Esophagus mucosa (tissue), 1 donor: ENCODE measurements at regions not wholly inside any gene's neighbourhood (a gene's known extent, or its start where the extent isn't known, plus 50 kb on each side); places are given as distances from the start of the nearest gene placed in this dataset.

Source experiments
- ATAC-seq: fragments of 200-7000 bp; cut with Tn5 transposase; one replicate; pipeline ENCODE4 v1.9.1; 2020
- donor health status: DM: yes; HTN: yes; CAD: no.

DNA sequence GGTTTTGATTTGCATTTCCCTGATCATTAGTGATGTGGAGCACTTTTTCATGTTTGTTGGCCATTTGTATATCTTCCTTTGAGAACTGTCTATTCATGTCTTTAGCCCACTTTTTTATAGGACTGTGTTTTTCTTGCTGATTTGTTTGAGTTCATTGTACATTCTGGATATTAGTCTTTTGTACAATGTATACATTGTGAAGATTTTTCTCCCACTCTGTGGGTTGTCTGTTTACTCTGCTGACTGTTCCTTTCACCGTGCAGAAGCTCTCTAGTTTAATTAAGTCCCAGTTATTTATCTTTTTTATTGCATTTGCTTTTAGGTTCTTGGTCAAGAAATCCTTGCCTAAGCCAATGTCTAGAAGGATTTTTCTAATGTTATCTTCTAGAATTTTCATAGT lies 91.1 kb upstream of the ATP11B start:
- ATAC-seq = no peak

DNA sequence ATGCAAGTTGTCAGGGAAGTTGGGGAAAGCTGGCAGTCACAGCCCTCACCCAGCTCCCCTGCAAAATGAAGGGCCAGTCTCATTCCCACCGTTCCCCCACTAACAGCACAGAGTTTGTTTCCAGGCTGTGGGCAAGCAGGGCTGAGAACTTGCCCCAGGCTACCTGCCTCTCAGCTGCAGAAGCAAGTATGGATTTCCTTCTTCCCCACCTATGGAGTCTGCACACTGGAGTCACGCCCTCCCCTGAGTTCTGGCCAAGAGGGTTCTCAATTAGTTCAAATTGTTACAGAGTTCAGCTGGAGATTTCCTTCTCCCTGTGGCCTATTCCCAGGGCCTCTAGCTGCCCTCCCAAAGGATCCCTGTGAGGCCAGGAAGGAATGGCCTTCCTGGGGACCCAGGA lies 90.1 kb upstream of the ATP11B start:
- no peak for ATAC-seq

DNA sequence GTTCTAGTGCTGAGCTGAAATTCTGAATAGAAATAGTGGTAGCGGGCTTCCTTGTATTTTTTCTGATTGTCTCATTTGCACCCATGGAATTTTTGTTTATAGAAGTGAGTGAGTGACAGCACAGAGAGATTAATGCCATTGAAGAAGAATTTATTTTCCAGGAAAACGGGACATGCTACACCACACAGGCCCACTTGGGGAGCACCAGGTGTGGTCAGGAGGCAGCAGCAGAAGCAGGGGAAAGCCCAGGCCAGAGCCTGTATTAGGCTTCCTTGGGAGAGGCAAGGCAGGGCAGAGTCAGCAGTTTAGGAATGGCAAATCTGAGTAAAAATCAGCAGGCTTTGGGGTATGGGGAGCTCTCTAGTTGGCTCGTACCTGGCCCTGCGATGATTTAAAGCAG lies 88.4 kb upstream of the ATP11B start:
- peak; percentile 49 for ATAC-seq

DNA sequence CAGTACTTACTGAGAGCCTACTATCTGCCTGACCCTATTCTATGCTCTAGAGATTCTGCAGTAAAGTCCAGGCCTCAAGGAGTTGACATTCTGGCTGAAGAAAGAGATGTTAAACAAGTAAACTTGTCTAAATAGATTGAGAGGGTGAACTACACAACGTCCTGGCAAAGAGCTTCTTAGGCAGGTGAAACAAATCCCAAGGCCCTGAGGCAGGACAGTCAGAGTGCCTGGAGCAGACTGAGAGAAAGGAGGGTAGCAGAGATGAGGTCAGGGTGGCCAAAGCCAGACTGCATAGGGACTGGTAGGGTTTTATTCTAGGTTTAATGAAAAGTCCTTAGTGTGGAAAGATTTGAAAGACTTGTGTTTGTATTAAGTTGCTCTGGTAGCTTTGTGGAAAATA lies 84.5 kb upstream of the ATP11B start:
- ATAC-seq = no peak

DNA sequence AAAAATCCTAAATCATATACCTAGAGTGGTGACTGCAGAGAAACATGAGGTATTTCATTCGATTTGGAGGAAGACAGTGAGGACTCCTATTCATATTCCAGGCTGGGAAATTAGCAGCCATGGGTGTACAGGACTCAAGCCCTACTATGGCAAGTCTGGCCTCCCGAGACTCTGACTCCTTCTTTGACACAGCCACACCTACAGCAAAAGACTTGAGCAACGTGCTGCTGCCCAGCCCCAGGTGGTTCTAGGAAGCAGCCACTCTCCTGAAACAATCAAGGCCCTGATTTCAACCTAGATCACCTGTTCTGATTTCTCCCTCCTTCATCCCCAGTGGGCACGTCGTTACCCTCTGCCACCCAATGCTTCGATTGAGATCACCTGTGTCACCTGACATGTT lies 84.0 kb upstream of the ATP11B start:
- peak; percentile 56 for ATAC-seq

DNA sequence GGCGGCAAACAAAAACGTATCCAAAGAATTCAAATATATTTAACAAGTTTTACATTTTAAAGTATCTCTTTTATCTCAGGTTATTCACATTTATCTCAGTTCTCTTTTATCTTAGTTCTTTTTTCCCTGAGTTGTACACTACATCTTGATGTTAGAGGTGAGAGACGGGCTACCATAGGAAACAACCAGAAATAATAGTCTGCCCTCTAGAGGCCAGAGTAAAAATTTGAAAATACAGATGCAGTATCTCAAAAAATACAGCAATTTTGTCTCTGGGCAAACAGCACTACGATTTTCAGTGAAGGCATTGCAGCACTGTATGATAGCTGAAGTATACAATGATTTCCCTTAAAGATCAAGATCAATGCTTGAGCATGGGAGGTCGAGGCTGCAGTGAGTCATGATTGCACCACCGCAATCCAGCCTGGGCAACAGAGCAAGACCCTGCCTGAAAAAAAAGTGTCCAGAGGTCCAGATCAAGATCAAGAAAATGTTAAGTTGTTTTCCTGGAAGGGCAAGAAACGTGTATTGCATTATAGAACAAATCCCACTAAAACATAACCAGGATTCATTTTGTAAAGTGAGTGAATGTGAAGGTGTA lies 82.6 kb upstream of the ATP11B start:
- peak; percentile 46 for ATAC-seq

DNA sequence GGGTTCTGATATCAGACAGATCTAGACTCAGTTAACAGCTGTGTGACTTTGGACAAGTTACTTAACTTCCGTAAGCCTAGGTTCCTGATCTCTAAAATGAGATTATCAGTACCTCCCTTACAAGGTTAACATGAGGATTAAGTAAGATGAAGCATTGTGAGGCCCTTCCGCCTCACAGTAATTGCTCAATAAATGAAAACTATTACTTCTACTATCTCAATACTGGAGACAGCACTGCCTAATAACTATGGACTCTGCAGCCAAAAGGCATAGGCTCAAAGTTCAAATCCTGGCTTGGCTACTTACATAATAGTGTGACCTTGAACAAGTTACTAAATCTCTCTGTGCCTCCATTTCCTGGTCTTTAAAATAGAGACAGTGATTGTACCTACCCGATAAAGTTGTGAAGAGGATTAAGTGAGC lies 82.0 kb upstream of the ATP11B start:
- peak; percentile 33 for ATAC-seq

DNA sequence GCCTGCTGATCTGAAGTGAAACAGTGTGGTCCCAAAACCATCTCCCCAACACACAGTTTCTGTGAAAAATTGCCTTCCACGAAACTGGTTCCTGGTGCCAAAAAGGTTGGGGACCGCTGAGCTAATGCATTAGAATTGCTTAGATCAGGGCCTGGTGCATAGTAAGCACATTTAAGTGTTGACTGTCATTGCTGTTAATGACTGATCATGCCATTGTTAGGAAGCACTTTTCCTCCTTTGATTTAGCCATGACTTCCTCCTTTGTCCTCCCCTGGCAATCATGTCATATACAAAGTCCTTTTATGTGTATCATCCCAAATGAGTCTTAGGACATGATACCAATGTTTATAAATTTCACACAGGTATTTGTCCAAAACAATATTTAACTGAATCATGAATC lies 81.5 kb upstream of the ATP11B start:
- ATAC-seq = peak; percentile 53

DNA sequence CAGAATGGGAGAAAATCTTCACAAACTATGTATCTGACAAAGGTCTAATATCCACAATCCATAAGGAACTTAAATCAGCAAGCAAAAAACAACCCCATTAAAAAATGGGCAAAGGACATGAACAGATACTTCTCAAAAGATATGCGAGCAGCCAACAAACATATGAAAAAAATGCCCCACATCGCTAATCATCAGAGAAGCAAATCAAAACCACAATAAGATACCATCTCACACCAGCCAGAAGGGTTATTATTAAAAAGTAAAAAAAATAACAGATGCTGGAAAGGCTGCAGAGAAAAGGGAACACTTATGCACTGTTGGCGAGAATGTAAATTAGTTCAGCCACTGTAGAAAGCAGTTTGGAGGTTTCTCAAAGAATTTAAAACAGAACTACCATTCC lies 80.2 kb upstream of the ATP11B start:
- ATAC-seq = no peak

DNA sequence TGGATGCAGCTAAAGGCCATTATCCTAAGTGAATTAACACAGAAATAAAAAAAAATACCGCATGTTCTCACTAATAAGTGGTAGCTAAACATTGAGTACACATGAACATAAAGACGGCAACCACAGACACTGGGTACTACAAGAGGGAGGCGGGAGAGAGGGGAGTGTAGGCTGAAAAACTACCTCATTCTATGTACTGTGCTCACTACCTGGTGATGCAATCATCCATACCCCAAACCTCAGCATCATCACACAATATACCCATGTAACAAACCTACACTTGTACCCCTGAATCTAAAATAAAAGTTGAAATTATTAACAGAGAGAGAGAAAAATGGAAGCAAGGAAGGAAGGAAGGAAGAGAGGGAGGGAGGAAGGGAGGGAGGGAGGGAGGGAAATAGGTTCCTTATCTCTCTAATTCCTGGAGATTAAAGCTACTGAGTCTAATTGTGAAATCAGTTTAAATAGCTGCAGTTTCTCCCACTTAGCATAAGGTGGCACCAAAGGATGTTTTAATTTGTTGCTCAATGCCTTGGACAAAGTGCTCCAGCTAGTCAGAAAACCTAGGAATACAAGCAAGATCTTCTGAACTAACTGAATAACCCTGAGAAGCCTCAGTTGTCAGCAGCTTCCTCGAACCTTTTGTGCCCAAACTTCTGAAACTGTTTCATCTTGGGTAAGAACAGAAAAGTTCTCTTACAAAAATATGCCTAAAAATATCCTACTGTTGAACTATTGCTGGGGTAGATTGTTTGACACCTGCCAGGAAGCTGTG lies 79.4 kb upstream of the ATP11B start:
- peak; percentile 70 for ATAC-seq

DNA sequence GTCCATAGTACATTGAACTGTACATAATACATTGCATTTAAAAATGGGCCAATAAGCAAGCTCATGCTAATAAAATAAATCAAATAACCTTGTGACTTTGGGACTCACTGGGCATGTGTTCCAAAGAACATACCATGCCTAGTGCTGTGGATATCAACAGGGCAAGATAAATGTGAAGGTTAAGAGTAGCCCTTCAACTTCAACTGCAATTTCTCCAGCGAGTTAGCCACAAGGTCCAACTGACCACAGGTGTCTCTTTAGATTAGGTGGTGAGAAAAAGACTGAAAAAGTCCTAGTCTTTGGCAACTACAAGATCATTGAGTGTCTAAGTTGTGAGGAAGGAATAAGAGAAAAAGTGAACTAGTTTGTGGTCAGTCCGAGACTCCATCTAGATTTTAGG lies 78.3 kb upstream of the ATP11B start:
- ATAC-seq = no peak

DNA sequence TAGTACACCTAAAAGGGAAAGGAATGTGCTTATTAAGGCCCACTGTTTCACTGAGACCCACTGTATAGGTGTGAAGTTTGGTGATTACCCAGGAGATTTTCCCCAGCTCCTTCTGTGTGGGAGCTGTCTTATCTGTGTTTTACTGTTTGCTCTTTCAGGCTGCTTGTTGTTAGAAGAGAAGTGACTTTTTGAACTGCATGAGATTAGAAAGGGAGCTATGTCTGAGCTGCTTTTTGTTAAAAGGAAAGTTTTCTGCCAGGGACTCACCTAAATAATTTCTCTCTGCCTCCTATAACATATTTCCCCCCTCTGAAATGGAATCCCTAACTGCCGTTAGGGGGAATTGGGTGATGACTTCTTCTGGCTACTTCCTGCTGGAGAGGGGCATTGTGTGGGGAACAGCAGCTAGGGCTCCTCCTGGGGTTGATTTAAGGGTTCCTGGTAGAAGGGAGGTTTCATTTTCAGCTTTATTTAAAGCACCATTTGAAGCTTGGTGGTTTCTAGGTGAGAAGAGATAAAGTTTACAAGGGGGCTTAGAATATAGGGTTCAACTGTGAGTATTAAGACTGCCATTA lies 77.1 kb upstream of the ATP11B start:
- ATAC-seq = no peak

DNA sequence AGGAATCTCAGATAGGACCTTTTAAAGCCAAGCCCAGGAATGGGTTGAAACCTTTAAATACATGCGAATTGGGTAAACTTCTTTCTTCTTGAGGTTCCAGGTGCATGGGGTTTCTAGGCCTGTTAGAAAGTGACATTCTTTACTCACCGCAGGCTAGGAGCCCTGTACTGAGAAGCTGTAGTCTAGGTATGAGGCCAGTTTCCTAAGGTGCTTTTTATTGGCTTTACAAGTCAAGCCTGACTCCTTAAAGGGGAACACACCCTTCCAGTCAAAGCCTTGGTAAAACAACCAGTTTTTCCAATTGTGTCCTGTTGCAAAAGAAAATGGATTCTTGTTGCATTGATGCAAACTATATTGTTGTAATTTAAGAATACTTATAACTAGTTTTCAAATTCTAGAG lies 76.1 kb upstream of the ATP11B start:
- ATAC-seq = peak; percentile 81

DNA sequence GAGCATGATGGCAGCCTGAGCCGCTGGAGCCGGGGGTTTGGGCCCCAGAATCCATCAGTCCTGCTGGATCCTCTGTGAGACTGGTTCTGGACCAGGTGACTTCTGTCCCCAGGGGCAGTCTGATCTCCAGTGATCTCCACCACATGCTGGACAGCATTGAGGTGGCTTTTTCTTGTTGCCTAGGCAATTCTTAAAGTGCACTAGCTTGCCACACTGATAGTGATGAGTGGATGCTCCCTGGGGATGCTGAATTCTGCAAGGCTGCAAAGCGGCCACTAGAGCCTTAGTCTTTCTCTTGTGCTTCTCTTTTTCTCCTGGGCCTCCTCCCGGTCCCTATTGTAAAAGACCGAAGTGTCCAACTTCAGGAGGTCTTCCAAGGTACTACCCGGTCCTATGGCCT lies 70.4 kb upstream of the ATP11B start:
- ATAC-seq = no peak

DNA sequence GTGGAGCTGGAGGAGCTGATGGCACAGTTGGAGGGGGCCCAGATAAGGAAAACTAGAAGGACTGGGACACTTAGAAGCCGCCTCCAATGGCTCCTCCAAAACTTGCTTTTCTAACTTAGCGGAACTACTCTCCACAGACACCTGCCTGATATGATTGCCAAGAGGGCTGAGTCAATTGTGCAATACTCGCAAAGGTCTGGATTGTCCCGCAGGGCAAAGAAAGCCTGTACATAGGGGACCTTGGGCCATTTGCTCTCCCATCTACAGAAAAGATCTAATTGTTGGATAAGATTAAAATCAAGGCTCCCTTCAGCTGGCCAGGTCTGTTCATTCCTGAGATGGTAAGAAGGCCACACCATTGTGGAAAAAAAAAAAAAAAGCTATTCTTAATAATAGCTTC lies 69.7 kb upstream of the ATP11B start:
- no peak for ATAC-seq

DNA sequence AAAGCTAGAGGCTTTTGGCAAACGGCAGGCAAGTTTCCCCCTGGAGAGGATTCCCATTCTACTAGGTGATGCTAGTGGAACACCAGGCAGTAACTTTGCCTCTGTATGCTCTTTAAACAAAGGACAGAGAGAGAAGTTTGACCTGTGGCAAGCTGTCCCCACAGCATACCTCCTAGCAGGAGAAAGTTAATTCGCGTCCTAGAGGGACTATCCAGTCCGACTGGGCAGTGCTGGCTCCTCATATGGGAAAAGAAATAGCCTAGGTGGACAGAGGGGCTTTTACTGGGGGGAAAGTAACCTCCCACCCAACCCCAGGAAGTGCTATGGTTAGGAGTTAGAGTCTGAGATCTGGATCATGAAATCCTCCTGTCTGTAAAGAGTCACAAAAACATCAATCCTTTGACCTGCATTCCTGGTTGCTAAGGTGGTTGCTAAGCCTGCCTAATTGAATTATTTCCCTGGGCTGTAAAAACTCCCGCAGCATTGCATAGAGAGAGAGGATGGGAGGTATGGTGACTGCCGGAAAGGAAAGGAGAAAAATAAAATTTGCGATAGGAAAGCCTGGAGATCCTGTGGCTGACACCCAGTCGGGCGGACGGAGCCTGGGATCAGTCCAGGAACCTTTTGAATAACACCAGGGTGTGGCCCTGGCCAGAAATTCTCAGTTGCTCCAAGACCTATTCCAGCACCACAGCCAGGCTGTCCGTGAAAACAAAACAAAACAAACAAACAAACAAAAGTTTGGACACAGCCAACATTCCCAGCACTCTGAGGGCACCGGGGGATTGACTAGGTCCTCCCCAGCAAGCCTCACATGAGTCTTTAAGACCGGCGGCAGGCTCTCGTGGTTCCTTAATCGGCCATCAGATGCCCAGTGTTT lies 67.7 kb upstream of the ATP11B start:
- no peak for ATAC-seq

DNA sequence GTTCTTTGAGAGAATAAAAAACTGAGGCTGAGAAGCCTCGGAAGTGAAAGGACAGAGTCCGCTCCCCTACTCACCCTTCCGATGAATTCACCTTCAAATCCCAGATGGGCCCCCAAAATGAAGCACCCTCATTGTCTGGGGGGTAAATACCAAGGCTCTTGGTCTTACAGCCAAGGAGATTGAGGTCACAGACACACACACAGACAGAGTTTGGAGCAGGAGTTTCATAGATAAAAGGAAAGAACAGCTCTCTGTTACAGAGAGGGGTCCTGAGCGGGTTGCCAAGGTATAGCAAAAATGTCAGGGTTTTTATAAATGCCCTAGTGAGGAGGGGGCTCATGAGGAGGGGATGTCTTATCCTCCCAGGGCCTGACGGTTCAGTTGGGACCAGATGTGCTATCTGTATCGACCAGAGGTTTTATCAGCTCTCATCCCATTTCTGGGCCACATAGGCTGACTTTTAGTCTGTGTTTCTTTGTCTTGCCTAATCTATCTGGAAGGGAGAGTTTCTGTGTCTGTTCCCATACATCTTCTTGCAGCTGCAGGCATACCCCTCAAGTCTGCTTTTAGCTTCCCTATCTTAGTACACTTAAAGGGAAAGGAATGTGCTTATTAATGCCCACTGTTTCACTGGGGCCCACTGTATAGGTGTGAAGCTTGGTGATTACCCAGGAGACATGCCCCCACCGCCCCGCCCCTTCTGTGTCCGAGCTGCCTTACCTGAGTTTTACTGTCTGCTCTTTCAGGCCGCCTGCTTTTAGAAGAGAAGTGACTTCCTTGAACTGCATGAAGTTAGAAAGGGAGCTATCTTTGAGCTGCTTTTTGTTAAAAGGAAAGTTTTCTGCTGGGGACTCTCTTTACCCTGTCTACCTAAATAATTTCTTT lies 66.8 kb upstream of the ATP11B start:
- ATAC-seq = no peak

DNA sequence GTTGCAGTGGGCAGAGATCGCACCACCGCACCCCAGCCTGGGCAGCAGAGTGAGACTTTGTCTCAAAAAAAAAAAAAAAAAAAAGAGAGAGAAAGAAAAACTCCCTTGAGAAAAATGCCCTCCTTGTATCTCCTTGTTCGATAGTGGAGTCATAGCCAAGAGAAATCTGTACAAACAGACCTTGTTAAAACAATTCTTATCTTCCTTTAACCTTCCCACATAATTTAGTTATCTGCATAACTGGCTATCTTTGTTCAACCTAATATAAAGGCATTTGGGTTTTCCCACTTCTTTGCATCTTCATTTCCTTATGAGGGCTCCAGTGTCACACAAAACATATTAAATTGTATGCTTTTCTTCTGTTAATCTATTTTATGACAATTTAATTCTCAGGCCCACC lies 65.1 kb upstream of the ATP11B start:
- ATAC-seq = no peak

DNA sequence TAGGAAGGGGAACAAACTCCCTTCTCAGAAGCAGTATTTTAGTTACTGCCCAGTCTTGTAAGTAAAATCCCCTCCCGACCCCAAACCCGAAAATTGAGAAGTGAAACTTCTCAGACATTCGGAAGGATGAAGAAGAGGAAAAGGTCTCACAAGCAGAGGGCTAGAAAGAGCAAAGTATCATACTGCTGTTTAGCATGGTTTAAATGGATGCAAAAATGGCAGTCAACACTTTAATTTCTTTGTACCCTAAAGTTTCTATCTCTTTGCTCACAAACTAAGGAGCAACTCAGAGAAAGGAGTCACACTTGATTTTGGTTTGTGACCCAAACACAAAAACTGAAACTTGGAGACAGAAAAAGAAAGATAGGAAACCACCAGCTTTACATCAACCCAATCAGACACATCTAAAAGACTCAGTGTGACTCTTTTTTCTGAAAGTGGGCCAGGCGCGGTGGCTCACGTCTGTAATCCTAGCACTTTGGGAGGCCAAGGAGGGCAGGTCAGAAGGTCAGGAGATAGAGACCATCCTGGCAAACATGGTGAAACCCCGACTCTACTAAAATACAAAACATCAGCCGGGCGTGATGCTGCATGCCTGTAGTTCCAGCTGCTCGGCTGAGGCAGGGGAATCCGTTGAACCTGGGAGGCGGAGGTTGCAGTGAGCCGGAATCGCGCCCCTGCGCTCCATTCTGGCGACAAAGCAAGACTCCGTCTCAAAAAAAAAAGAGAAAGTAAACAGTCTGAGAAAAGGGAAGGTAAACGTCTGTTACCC lies 63.2 kb upstream of the ATP11B start:
- no peak for ATAC-seq

DNA sequence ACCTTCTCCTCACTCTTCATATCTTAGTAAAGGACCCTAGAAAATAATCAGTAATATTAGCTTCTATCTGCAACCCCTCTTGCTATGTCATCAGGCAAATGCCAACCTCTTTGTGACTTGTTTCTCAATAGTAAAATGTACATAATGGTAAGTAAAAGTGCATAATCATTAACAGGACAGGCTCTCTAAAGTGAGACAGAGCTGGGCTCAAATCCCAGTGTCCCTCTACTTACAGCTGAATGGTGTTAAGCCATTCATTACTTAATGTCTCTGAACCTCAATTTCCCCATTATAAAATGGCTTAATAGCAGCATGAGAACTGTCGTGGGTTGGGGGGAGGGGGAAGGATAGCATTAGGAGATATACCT lies 62.6 kb upstream of the ATP11B start:
- no peak for ATAC-seq

DNA sequence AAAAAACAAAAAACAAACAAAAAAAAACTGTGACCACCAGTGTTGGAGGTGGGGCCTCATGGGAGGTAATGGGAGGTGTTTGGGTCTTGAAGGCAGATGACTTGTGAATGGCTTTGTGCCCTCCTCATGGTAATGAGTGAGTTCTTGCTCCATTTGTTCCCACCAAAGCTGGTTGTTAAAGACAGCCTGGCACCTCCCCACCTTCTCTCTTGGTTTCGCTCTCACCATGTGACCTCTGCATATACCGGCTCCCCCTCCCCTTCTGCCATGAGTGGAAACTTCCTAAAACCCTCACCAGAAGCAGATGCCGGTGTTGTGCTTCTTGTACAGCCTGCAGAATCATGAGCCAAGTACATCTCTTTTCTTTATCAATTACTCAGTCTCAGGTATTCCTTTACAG lies 61.5 kb upstream of the ATP11B start:
- no peak for ATAC-seq
